Liver (tissue), 3 donors: ENCODE measurements at regions not wholly inside any gene's neighbourhood (a gene's known extent, or its start where the extent isn't known, plus 50 kb on each side); places are given as distances from the start of the nearest gene placed in this dataset.

Experiments used
- CTCF ChIP-seq: fragments of 150-350 bp; IDR thresholded peaks from 2 replicates; pipeline ENCODE4 v1.5.1; 2017; ENCODE audit warnings: improper control_type of control experiment, low read depth, low read length; ENCODE audit not compliant: missing input control
- GABPA ChIP-seq, 2 donors: IDR thresholded peaks in 1 of 2; conservative IDR thresholded peaks in 1 of 2; 2 replicates each; pipeline ENCODE4 v1.6.1; 2016; ENCODE audit warnings: antibody characterized with exemption in 2 of 2, mild to moderate bottlenecking in 1 of 2, moderate library complexity in 1 of 2
- HNF4G ChIP-seq: IDR thresholded peaks from 2 replicates; pipeline ENCODE4 v1.6.1; 2016; ENCODE audit warnings: antibody characterized with exemption
- MAX ChIP-seq: IDR thresholded peaks from 2 replicates; pipeline ENCODE4 v1.6.1; 2016; ENCODE audit warnings: antibody characterized with exemption
- NR2F2 ChIP-seq: IDR thresholded peaks from 2 replicates; pipeline ENCODE4 v1.6.1; 2016; ENCODE audit warnings: antibody characterized with exemption
- RAD21 ChIP-seq, 2 donors: IDR thresholded peaks; 2 replicates each; pipeline ENCODE4 v1.6.1; 2016; ENCODE audit warnings: antibody characterized with exemption in 2 of 2, mild to moderate bottlenecking in 2 of 2
- REST ChIP-seq: IDR thresholded peaks from 2 replicates; pipeline ENCODE4 v1.6.1; 2016; ENCODE audit warnings: antibody characterized with exemption, mild to moderate bottlenecking
- RXRA ChIP-seq, 2 donors: IDR thresholded peaks; 2 replicates each; pipeline ENCODE4 v1.6.1; 2017 to 2018; ENCODE audit warnings: antibody characterized with exemption in 2 of 2, mild to moderate bottlenecking in 1 of 2
- TAF1 ChIP-seq: conservative IDR thresholded peaks from 2 replicates; pipeline ENCODE4 v1.6.1; 2016; ENCODE audit warnings: antibody characterized with exemption, mild to moderate bottlenecking
- YY1 ChIP-seq: IDR thresholded peaks from 2 replicates; pipeline ENCODE4 v1.6.1; 2016; ENCODE audit warnings: antibody characterized with exemption, mild to moderate bottlenecking
- TF ChIP-seq, protein P1 (sequence below): IDR thresholded peaks from 2 replicates; pipeline ENCODE4 v1.6.1; 2016; ENCODE audit warnings: antibody characterized with exemption
- donor health status: healthy.
- donor health status: healthy.

DNA sequence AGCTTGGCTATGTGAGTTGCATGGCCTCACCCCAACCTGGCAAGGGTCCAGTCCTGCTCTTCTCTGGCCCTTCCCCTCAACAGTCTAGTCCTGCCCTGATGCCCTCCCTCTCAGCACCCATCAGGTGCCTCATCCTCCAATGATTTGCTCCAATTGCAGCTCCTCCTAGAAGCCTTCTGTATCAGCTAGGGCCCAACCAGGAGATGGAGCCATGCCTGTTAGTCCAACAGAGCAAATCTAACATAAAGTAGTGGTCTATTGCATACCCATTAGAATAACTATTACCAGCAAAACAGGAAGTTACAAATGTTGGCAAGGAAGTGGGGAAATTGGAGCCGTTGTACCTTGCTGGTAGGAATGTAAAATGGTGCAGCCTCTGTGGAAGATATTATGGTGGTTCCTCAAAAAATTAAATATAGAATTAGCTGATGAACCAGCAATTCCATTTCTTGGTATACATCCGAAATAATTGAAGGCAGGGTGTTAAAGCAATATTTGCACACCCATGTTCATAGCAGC, 163.5 kb downstream of the VRK1 start:
- no peak for TF ChIP-seq HNF4G
- no peak for TF ChIP-seq CTCF
- no peak for TF ChIP-seq RXRA (IDR thresholded peaks at IDR 0.05)
- no peak for TF ChIP-seq YY1
- no peak for TF ChIP-seq MAX
- TF ChIP-seq RAD21 (IDR thresholded peaks at IDR 0.05) = no peak
- TF ChIP-seq GABPA (IDR thresholded peaks at IDR 0.05 in 1 of 2, conservative IDR thresholded peaks at IDR 0.05 in 1 of 2) = no peak
- TF ChIP-seq, protein P1, sequence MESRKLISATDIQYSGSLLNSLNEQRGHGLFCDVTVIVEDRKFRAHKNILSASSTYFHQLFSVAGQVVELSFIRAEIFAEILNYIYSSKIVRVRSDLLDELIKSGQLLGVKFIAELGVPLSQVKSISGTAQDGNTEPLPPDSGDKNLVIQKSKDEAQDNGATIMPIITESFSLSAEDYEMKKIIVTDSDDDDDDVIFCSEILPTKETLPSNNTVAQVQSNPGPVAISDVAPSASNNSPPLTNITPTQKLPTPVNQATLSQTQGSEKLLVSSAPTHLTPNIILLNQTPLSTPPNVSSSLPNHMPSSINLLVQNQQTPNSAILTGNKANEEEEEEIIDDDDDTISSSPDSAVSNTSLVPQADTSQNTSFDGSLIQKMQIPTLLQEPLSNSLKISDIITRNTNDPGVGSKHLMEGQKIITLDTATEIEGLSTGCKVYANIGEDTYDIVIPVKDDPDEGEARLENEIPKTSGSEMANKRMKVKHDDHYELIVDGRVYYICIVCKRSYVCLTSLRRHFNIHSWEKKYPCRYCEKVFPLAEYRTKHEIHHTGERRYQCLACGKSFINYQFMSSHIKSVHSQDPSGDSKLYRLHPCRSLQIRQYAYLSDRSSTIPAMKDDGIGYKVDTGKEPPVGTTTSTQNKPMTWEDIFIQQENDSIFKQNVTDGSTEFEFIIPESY = no peak
- no peak for TF ChIP-seq REST
- TF ChIP-seq NR2F2 = no peak
- no peak for TF ChIP-seq TAF1
